Osteoblast (primary cell): ENCODE measurements at regions not wholly inside any gene's neighbourhood (a gene's known extent, or its start where the extent isn't known, plus 50 kb on each side); places are given as distances from the start of the nearest gene placed in this dataset.

Experiments used
- DNase-seq: peaks from one replicate; pipeline ENCODE4 v3.0.0; 2011; ENCODE audit warnings: low spot score, mixed read lengths; ENCODE audit not compliant: insufficient read length; ENCODE audit errors: missing footprints
- H2AFZ ChIP-seq: 2 replicates; pipeline ENCODE4 v1.6.0; 2011; ENCODE audit warnings: mild to moderate bottlenecking, low read length
- H3K27ac ChIP-seq: 2 replicates; pipeline ENCODE4 v1.5.1; 2011; ENCODE audit warnings: mild to moderate bottlenecking, low read depth, low read length, moderate library complexity
- H3K27me3 ChIP-seq: 2 replicates; pipeline ENCODE4 v1.6.0; 2012; ENCODE audit warnings: mild to moderate bottlenecking, control low read depth, inconsistent platforms, low read length, moderate library complexity; ENCODE audit not compliant: insufficient read depth
- H3K36me3 ChIP-seq: 2 replicates; pipeline ENCODE4 v1.5.1; 2011; ENCODE audit warnings: mild to moderate bottlenecking, low read length, control low read depth, moderate library complexity; ENCODE audit not compliant: insufficient read depth
- H3K4me1 ChIP-seq: 2 replicates; pipeline ENCODE4 v1.5.1; 2011; ENCODE audit warnings: mild to moderate bottlenecking, low read length, control low read depth, moderate library complexity; ENCODE audit not compliant: insufficient read depth
- H3K4me2 ChIP-seq: 2 replicates; pipeline ENCODE4 v1.6.0; 2011; ENCODE audit warnings: mild to moderate bottlenecking, low read length; ENCODE audit not compliant: insufficient read depth
- H3K4me3 ChIP-seq: fragments of 200-600 bp; sonication (generic); 3 replicates; pipeline ENCODE4 v1.5.1; 2012; ENCODE audit warnings: mild to moderate bottlenecking, low read length, inconsistent platforms; ENCODE audit not compliant: insufficient read depth
- H3K79me2 ChIP-seq: 2 replicates; pipeline ENCODE4 v1.6.0; 2012; ENCODE audit warnings: mild to moderate bottlenecking, low read length, control low read depth, inconsistent platforms; ENCODE audit not compliant: insufficient read depth
- H3K9me3 ChIP-seq: 2 replicates; pipeline ENCODE4 v1.5.1; 2011; ENCODE audit warnings: low read depth, low read length, control low read depth
- H4K20me1 ChIP-seq: 2 replicates; pipeline ENCODE4 v1.6.0; 2012; ENCODE audit warnings: mild to moderate bottlenecking, low read length, control low read depth; ENCODE audit not compliant: insufficient read depth
- TF ChIP-seq, protein P1 (sequence below): IDR thresholded peaks from 2 replicates; pipeline ENCODE4 v1.5.1; 2011; ENCODE audit warnings: mild to moderate bottlenecking, low read depth, low read length, moderate library complexity; ENCODE audit errors: extremely low read depth

DNA sequence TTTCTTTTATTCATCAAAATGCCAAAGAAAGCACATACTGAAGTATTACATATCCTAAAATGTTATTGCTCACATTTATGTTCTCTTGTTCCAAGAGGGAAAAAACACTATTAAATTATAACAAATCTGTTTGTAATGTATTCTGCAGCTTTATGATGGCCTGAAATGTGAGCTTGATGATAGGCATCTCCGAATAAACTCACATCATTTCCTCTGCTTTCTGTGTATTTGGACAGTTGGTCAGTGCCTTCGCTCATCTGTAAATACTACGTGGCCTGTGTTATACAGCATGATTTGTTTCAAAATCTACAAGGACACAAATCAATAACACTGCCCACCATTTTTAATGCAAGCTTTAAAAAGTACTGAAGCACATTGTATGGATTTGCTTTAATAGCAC is 672.8 kb upstream of the SYT4 start:
- Histone ChIP-seq H4K20me1 (no peaks in the 10 kb centered on the region), H3K4me1 (no peaks in the 10 kb centered on the region), H3K4me2 (no peak overlapping the region), H3K79me2 (no peaks in the 10 kb centered on the region), H3K9me3 (no peaks in the 10 kb centered on the region), H3K4me3 (no peak overlapping the region), H2AFZ (no peak overlapping the region), H3K36me3 (no peaks in the 10 kb centered on the region), H3K27me3 (no peaks in the 10 kb centered on the region), H3K27ac (no peak overlapping the region)
- TF ChIP-seq, protein P1, sequence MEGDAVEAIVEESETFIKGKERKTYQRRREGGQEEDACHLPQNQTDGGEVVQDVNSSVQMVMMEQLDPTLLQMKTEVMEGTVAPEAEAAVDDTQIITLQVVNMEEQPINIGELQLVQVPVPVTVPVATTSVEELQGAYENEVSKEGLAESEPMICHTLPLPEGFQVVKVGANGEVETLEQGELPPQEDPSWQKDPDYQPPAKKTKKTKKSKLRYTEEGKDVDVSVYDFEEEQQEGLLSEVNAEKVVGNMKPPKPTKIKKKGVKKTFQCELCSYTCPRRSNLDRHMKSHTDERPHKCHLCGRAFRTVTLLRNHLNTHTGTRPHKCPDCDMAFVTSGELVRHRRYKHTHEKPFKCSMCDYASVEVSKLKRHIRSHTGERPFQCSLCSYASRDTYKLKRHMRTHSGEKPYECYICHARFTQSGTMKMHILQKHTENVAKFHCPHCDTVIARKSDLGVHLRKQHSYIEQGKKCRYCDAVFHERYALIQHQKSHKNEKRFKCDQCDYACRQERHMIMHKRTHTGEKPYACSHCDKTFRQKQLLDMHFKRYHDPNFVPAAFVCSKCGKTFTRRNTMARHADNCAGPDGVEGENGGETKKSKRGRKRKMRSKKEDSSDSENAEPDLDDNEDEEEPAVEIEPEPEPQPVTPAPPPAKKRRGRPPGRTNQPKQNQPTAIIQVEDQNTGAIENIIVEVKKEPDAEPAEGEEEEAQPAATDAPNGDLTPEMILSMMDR: no peak
- DNase-seq: no peak

DNA sequence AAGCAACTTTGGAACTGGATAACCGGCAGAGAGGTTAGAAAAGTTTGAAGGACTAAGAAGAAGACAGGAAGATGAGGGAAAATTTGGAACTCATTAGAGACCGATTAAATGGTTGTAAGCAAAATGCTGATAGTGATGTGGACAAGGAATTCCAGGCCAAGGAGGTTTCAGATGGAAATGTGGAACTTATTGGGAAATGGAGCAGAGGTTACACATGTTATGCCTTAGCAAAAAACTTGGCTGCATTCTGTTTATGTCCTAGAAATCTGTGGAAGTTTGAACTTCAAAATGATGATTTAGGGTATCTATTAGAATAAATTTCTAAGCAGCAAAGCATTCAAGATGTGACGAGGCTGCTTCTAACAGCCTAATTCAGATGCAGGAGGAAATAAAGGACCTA is 675.1 kb upstream of the SYT4 start:
- no peaks in the 10 kb centered on the region for H4K20me1 ChIP-seq
- no peaks in the 10 kb centered on the region for H3K27me3 ChIP-seq
- H3K36me3 ChIP-seq: no peaks in the 10 kb centered on the region
- no peaks in the 10 kb centered on the region for H3K9me3 ChIP-seq
- H3K79me2 ChIP-seq: no peaks in the 10 kb centered on the region
- no peak for DNase-seq
- H3K27ac ChIP-seq: no peak overlapping the region
- no peaks in the 10 kb centered on the region for H3K4me1 ChIP-seq
- TF ChIP-seq, protein P1: no peak
- no peak overlapping the region for H3K4me2 ChIP-seq
- no peak overlapping the region for H2AFZ ChIP-seq
- no peak overlapping the region for H3K4me3 ChIP-seq

DNA sequence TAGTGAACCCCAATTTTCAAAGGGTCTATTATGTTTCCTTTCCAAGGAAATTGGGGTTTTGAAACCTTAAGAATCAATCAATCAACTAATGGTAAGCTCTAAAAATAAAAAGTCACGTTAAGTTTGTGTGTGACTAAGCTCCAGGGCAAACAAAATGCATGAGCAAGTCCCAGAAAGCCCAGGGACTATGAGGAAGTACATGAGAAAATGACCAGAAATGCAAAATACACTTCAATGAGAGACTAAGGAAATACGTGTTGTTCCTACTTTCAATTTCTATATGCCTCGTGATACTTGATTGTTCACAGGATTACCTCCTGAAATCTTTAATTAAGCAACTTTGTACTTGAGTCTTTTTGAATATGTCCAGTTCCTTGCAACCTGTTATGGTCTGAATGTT is 684.4 kb upstream of the SYT4 start:
- H3K9me3 ChIP-seq: no peaks in the 10 kb centered on the region
- DNase-seq: no peak
- H3K4me3 ChIP-seq: no peak overlapping the region
- H3K27me3 ChIP-seq: no peaks in the 10 kb centered on the region
- H3K79me2 ChIP-seq: no peaks in the 10 kb centered on the region
- TF ChIP-seq, protein P1: no peak
- no peak overlapping the region for H2AFZ ChIP-seq
- no peaks in the 10 kb centered on the region for H3K4me1 ChIP-seq
- H3K36me3 ChIP-seq: no peaks in the 10 kb centered on the region
- no peak overlapping the region for H3K4me2 ChIP-seq
- H4K20me1 ChIP-seq: no peaks in the 10 kb centered on the region
- no peak overlapping the region for H3K27ac ChIP-seq

DNA sequence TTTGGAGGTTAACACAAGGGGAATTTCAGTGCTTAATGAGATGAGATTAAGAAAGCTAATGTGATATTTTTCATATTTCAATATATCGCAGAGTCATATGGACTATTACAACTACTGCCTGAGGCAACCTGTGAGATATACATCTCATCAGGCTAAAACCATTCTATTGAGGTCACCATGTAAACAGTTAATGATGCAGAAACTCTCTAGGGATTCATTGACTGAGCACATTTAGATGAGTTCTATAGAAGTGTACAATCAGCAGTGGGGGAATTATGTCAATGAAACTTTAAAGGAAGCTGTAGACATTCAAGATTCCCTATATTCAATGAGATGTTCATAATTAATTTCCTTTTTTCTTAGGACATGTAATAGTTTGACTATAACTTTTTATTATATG is 687.4 kb upstream of the SYT4 start:
- no peak for DNase-seq
- Histone ChIP-seq H4K20me1 (no peaks in the 10 kb centered on the region), H3K27ac (no peak overlapping the region), H3K4me2 (no peak overlapping the region), H2AFZ (no peak overlapping the region), H3K4me3 (no peak overlapping the region), H3K36me3 (no peaks in the 10 kb centered on the region), H3K4me1 (no peaks in the 10 kb centered on the region), H3K79me2 (no peaks in the 10 kb centered on the region), H3K9me3 (no peaks in the 10 kb centered on the region), H3K27me3 (no peaks in the 10 kb centered on the region)
- TF ChIP-seq, protein P1: no peak
